PC-9 (cell line): ENCODE measurements at regions not wholly inside any gene's neighbourhood (a gene's known extent, or its start where the extent isn't known, plus 50 kb on each side); places are given as distances from the start of the nearest gene placed in this dataset.

Experiments used
- EZH2 ChIP-seq: fragments of 200-600 bp; sonication (generic); IDR thresholded peaks from 2 replicates; pipeline ENCODE4 v1.8.0; 2017; ENCODE audit warnings: antibody characterized with exemption, low read depth
- TF ChIP-seq, protein P1 (sequence below): fragments of 200-600 bp; sonication (generic); conservative IDR thresholded peaks from 2 replicates; pipeline ENCODE4 v1.6.1; 2017; ENCODE audit warnings: mixed run types, antibody characterized with exemption, mild to moderate bottlenecking, moderate library complexity

DNA sequence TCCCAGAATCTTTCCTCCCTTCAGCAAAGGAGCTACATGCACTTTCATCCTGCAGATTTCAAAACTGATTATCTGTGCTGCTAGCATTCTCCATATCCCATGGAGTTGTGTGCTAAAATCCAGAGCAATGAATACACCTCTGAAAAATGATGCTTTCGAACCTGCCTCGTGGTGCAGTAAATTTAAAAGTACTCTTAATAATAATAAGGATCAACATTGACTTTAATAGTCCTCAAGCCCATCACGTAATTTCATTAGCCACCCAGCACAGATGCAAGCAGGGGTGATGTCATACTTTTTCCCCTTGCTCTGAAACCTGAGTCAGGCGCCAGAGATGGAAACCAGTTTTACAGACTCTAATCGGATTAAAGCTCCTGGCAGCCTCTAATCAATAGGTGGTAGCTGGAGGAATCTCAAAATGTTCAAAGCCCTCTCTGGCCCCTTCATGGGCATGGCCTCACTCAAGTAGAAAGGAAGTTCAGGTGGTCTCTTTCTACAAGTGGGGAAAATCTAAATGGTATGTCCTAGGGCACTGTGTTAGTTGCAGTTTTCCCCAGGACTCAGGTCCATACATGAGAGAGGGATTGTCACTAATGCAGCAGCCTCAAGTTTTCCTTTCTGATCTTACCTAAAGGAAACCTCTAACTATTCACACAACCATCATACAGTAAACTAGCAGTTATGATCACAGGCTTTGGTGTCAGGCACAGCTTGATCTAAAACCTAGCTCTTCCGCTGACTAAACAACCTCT lies 221.6 kb upstream of the SLC30A5 start:
- TF ChIP-seq, protein P1, sequence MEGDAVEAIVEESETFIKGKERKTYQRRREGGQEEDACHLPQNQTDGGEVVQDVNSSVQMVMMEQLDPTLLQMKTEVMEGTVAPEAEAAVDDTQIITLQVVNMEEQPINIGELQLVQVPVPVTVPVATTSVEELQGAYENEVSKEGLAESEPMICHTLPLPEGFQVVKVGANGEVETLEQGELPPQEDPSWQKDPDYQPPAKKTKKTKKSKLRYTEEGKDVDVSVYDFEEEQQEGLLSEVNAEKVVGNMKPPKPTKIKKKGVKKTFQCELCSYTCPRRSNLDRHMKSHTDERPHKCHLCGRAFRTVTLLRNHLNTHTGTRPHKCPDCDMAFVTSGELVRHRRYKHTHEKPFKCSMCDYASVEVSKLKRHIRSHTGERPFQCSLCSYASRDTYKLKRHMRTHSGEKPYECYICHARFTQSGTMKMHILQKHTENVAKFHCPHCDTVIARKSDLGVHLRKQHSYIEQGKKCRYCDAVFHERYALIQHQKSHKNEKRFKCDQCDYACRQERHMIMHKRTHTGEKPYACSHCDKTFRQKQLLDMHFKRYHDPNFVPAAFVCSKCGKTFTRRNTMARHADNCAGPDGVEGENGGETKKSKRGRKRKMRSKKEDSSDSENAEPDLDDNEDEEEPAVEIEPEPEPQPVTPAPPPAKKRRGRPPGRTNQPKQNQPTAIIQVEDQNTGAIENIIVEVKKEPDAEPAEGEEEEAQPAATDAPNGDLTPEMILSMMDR, result no peak
- no peak for TF ChIP-seq EZH2
